ENCODE measurements at regions not wholly inside any gene's neighbourhood (a gene's known extent, or its start where the extent isn't known, plus 50 kb on each side); places are given as distances from the start of the nearest gene placed in this dataset.
"Not testable (repeated sequence)": the region's sequence is repeated elsewhere in the genome, so short reads cannot be mapped to it uniquely, and the experiment has no call there.

GRCh38 chr11:127800989-127801688, 786.2 kb downstream of the ETS1 start:
- TF ChIP-seq CTCF (IDR thresholded peaks at IDR 0.05) = no peak
- H3K9me3 ChIP-seq = no peaks in the 10 kb centered on the region
- H3K4me1 ChIP-seq = no peaks in the 10 kb centered on the region
- no peaks in the 10 kb centered on the region for H3K27me3 ChIP-seq
- intact Hi-C loops (cut with DNase I) = no loop called here
- no peak overlapping the region for H3K27ac ChIP-seq
- no peak overlapping the region for H3K4me3 ChIP-seq
- H3K36me3 ChIP-seq = no peaks in the 10 kb centered on the region
- no peak for DNase-seq (ENCODE audit: low spot score in 2 of 2)

DNA sequence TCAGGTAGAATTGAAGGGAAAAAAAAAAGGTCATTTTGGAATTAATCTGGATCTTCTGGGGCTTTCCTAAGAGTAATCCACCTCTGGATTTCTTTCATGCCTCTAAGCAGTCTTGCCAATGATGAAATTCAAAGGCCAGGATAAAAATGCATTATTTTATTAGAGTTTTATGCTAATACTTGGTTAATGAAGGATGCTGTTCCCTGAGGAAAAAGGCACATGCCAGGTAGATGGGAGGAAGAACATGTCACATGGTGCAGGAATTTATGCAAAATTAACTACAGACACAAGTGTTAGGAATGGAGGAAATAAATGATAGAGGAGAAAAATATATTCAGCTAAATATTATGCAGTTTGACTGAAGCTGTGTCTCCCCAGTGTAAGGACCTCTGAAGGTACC, 792.0 kb downstream of the ETS1 start:
- no peaks in the 10 kb centered on the region for H3K9me3 ChIP-seq

GRCh38 chr11:127791844-127792243, 791.3 kb upstream of the KIRREL3 start:
- Histone ChIP-seq H3K9me3 (no peaks in the 10 kb centered on the region), H3K27me3 (no peaks in the 10 kb centered on the region), H3K4me3 (no peak overlapping the region), H3K27ac (no peak overlapping the region), H3K4me1 (no peaks in the 10 kb centered on the region), H3K36me3 (no peaks in the 10 kb centered on the region)
- intact Hi-C loops (cut with DNase I) = no loop called here
- no peak for DNase-seq (ENCODE audit: low spot score in 2 of 2)
- TF ChIP-seq CTCF (IDR thresholded peaks at IDR 0.05) = no peak

More for the DNA sequence above, 792.0 kb downstream of the ETS1 start:
- Histone ChIP-seq H3K27me3 (no peaks in the 10 kb centered on the region), H3K4me1 (no peaks in the 10 kb centered on the region), H3K36me3 (no peaks in the 10 kb centered on the region), H3K27ac (no peak overlapping the region), H3K4me3 (no peak overlapping the region)
- no peak for DNase-seq (ENCODE audit: low spot score in 2 of 2)
- TF ChIP-seq CTCF (IDR thresholded peaks at IDR 0.05) = no peak
- intact Hi-C loops (cut with DNase I) = no loop called here

GRCh38 chr11:127790592-127790991, 790.0 kb upstream of the KIRREL3 start:
- Histone ChIP-seq H3K27me3 (no peaks in the 10 kb centered on the region), H3K4me3 (no peak overlapping the region), H3K9me3 (no peaks in the 10 kb centered on the region), H3K4me1 (no peaks in the 10 kb centered on the region), H3K36me3 (no peaks in the 10 kb centered on the region), H3K27ac (no peak overlapping the region)
- intact Hi-C loops (cut with DNase I) = no loop called here
- no peak for TF ChIP-seq CTCF (IDR thresholded peaks at IDR 0.05)
- no peak for DNase-seq (ENCODE audit: low spot score in 2 of 2)

DNA sequence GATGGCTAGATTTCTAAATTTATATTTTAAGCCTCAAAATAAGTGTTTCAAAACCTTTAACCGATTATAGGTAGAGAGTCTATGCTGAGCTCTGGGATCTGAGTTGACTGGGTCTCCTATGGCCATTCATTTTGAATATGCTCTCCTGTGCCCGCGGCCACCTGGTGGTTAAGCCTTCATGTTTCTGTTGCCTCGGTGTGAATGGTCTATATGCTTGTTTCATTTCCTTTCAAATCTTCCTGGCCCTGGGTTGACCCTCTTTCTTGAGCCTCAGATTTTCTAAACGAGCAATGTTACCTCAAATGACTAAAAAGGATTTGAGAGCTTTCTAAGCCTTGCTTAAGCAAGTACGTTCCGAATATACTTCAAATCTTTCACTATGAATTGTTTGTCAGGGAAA, 789.4 kb upstream of the KIRREL3 start:
- no peaks in the 10 kb centered on the region for H3K36me3 ChIP-seq
- intact Hi-C loops (cut with DNase I) = no loop called here
- H3K27ac ChIP-seq = no peak overlapping the region
- no peak for TF ChIP-seq CTCF (IDR thresholded peaks at IDR 0.05)
- no peaks in the 10 kb centered on the region for H3K27me3 ChIP-seq
- no peak overlapping the region for H3K4me3 ChIP-seq
- no peaks in the 10 kb centered on the region for H3K4me1 ChIP-seq
- no peaks in the 10 kb centered on the region for H3K9me3 ChIP-seq
- DNase-seq (ENCODE audit: low spot score in 2 of 2) = no peak

DNA sequence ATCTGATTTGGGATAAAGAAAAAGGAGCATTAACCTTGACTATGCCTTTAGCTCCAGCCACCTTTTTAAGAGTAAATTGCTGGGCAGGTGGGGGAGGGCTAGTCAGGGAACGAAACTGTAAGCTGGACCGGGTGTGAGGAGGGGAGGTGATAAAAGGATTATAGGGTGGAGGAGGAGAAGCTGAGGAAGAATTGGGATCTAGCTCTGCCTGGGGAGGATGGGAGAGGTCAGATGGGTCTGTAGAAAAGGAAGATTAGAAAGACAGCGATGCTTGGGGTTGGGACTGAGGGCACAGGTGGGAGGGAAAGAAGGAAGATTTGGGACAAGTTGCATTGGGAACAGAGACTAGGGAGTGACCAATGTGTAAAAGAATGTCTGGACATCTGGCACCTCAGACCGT, 772.4 kb upstream of the KIRREL3 start:
- H3K27ac ChIP-seq; H3K9me3 ChIP-seq; H3K4me3 ChIP-seq; DNase-seq (ENCODE audit: low spot score in 2 of 2); H3K36me3 ChIP-seq; H3K27me3 ChIP-seq; intact Hi-C loops (cut with DNase I); H3K4me1 ChIP-seq: not testable (repeated sequence)

DNA sequence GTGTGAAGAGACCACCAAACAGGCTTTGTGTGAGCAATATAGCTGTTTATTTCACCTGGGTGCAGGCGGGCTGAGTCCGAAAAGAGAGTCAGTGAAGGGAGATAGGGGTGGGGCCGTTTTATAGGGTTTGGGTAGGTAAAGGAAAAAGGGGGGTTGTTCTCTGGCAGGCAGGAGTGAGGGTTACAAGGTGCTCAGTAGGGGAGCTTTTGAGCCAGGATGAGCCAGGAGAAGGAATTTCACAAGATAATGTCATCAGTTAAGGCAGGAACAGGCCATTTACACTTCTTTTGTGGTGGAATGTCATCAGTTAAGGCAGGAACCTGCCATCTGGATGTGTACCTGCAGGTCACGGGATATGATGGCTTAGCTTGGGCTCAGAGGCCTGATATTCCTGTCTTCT, 768.4 kb upstream of the KIRREL3 start:
- H3K27ac ChIP-seq; H3K36me3 ChIP-seq; H3K27me3 ChIP-seq; H3K4me1 ChIP-seq; DNase-seq (ENCODE audit: low spot score in 2 of 2); H3K9me3 ChIP-seq; intact Hi-C loops (cut with DNase I); H3K4me3 ChIP-seq: not testable (repeated sequence)
